Retinal pigment epithelial cell (primary cell): ENCODE measurements at regions not wholly inside any gene's neighbourhood (a gene's known extent, or its start where the extent isn't known, plus 50 kb on each side); places are given as distances from the start of the nearest gene placed in this dataset.

Experiments
- DNase-seq: peaks from one replicate; pipeline ENCODE4 v3.0.0-alpha.2; 2010; ENCODE audit warnings: low read depth
- H3K4me3 ChIP-seq: 2 replicates; pipeline ENCODE4 v1.5.1; 2011; ENCODE audit warnings: mild to moderate bottlenecking, low read length, control low read depth, moderate library complexity
- TF ChIP-seq, protein P1 (sequence below): conservative IDR thresholded peaks from 2 replicates; pipeline ENCODE4 v1.5.1; 2011; ENCODE audit warnings: low read depth, low read length, control low read depth, inconsistent platforms

DNA sequence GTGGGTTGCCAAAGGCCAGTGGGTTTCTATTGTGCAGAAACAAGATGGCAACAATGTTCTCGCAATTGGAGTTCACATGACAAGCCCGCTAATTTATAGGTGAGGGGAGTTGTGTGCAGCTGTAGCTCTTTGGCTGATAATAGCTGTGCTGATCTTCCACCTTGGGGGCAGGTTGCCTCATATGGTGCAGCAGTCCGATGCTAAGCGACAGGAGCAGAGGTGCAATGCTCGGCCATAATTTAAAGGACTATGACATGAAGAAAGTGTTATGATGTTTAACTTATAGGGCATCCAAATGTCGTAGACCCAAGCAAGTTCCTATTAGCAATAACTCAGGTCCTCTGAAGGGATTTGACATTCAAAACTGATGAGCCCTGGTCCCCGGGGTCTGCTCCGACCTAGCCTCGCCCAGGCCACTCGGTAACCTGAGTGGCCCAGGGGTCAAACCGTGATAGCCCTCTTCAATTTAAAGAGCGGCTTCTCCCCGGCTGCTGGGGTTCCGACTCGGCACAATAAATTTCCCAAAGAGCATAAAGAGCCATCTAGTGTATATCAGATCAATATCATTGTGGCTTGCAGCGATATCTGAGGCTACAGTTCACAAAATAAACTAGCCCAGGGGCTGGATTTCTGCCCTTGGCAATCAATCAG, 724.0 kb downstream of the IRX1 start:
- TF ChIP-seq, protein P1, sequence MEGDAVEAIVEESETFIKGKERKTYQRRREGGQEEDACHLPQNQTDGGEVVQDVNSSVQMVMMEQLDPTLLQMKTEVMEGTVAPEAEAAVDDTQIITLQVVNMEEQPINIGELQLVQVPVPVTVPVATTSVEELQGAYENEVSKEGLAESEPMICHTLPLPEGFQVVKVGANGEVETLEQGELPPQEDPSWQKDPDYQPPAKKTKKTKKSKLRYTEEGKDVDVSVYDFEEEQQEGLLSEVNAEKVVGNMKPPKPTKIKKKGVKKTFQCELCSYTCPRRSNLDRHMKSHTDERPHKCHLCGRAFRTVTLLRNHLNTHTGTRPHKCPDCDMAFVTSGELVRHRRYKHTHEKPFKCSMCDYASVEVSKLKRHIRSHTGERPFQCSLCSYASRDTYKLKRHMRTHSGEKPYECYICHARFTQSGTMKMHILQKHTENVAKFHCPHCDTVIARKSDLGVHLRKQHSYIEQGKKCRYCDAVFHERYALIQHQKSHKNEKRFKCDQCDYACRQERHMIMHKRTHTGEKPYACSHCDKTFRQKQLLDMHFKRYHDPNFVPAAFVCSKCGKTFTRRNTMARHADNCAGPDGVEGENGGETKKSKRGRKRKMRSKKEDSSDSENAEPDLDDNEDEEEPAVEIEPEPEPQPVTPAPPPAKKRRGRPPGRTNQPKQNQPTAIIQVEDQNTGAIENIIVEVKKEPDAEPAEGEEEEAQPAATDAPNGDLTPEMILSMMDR = no peak
- H3K4me3 ChIP-seq = no peak overlapping the region
- DNase-seq = no peak

DNA sequence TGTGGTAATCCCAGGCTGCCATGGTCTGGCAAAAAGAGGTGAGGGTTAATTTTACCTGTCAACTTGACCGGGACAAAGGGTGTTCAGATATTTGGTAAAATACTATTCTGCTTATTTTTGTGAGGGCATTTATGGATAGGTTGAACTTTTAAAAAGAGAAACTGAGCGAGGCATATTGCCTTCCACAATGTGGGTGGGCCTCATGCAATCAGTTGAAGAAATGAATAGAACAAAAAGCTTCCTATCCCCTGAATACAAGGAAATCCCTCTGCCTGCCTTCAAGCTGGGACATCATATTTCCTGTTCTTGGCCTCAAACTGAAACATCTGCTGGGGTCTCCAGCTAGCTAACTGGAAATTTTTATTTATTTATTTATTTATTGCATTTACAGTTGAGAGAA, 734.7 kb downstream of the IRX1 start:
- TF ChIP-seq, protein P1 = no peak
- no peak for DNase-seq
- no peak overlapping the region for H3K4me3 ChIP-seq

DNA sequence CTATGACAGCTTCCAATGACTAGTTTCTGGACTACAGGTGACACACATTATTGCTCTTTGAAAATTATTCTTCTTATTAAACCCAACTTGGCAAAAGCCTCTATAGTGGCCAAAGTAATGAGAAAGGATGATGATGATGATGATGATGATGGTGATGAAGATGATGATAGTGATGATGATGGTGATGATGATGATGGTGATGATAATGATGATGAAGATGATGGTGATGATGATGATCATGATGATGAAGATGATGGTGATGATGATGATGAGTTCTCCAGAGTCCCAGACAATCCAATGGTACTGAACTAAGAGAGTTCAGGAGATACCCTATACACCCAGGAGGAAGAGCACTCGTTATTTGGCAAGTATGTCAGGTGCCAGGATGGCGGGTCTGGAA, 739.4 kb downstream of the IRX1 start:
- no peak overlapping the region for H3K4me3 ChIP-seq
- no peak for DNase-seq
- TF ChIP-seq, protein P1 = no peak

DNA sequence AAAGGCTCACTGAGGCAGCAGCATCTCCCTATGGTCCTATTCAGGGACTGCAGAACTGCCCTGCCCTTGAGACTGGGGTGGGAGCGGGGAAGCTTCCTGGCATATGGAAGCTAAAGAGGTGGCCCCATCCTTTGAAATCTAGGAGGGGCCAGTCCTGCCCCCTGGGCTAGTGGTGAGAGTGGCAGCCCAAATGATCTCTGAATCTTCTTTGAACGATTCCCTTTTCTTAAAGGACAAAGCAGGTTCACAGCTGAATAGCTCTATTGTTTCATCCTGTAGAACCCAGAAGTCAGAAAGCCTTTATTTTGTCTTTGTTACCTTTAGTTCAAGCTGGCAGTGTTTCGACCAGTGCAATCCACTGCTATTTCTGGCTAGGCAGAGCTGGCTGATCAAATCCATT, 741.9 kb downstream of the IRX1 start:
- DNase-seq = no peak
- TF ChIP-seq, protein P1 = no peak
- H3K4me3 ChIP-seq = no peak overlapping the region

DNA sequence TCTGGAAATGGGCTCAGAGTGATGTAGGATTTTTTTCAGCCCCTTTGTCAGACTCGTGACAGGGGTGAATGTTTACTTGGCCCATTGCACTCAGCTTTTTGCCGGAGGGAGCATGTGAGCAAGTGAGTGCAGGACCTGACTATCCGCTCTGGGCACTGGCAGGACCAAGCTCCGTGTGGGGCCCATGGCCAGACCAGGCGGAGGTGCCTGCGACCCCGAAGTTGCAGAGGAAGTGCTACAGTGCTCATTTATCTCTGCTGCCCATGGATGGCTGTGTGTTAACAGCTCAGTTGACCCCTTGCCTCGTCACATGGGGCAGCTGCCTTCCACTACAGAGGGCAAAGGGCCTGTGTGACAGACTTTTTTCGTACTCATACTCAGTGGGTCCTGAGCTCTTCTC, 744.3 kb downstream of the IRX1 start:
- TF ChIP-seq, protein P1 = no peak
- H3K4me3 ChIP-seq = no peak overlapping the region

DNA sequence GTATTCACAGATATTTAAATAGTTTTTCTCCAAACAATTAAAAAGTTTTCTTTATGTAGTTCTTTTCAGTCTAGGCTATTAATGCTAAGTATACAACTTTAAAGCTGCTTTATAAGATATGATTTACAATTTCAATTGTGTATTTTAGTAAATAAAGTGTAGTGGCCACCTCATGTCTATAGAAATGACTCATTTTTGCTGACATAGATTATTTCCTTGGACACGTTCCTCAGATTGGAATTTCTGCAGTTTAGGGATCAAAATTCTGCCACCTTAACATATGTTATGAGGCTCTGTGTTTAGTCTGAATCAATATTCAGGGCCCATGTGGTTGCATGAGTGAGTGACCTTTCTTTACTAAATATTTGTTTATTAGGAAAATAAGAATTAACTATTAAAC, 750.2 kb downstream of the IRX1 start:
- TF ChIP-seq, protein P1 = no peak
- DNase-seq = no peak
- no peak overlapping the region for H3K4me3 ChIP-seq

More for the DNA sequence above, 744.3 kb downstream of the IRX1 start:
- DNase-seq = no peak

DNA sequence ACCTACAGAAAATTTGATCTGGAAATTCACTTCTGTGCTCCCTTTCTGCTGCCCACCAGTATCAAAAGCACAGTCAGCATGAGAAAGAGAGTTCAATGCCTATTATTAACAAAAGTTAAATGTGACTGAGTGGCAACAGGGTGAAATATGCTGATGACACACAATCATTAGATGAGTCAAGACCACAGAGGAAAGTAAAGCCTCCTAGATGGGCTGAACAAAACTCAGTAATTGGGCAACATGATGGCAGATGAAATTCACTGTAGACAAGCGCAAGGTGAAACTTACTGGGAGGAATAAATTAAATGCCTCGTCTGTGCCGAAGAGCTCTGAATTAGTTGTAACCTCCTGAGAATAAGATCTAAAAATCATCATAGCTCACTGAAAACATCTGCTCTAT, 752.8 kb downstream of the IRX1 start:
- TF ChIP-seq, protein P1 = no peak
- DNase-seq = no peak
- H3K4me3 ChIP-seq = no peak overlapping the region
